Hepatocyte (in vitro differentiated cells): ENCODE measurements at regions not wholly inside any gene's neighbourhood (a gene's known extent, or its start where the extent isn't known, plus 50 kb on each side); places are given as distances from the start of the nearest gene placed in this dataset.

Experiments
- DNase-seq: peaks from one replicate; pipeline ENCODE4 v3.0.0-alpha.2; 2016; ENCODE audit warnings: low spot score
- H2AFZ ChIP-seq: fragments of 200-600 bp; sonication (generic); 2 replicates; pipeline ENCODE4 v1.6.0; 2016; ENCODE audit warnings: antibody characterized with exemption, mild to moderate bottlenecking
- H3K27ac ChIP-seq: fragments of 200-600 bp; sonication (generic); 2 replicates; pipeline ENCODE4 v1.5.1; 2016; ENCODE audit warnings: mild to moderate bottlenecking
- H3K27me3 ChIP-seq: fragments of 200-600 bp; sonication (generic); 2 replicates; pipeline ENCODE4 v1.6.1; 2016
- H3K36me3 ChIP-seq: fragments of 200-600 bp; sonication (generic); replicated peaks from 2 replicates; pipeline ENCODE4 v1.5.1; 2016; ENCODE audit warnings: low read depth; ENCODE audit not compliant: insufficient read depth
- H3K4me1 ChIP-seq: fragments of 200-600 bp; sonication (generic); 2 replicates; pipeline ENCODE4 v1.5.1; 2016; ENCODE audit warnings: mild to moderate bottlenecking, moderate library complexity; ENCODE audit not compliant: insufficient read depth
- H3K4me2 ChIP-seq: fragments of 200-600 bp; sonication (generic); 2 replicates; pipeline ENCODE4 v1.6.0; 2016
- H3K4me3 ChIP-seq: fragments of 200-600 bp; sonication (generic); 2 replicates; pipeline ENCODE4 v1.5.1; 2016; ENCODE audit warnings: mild to moderate bottlenecking
- H3K79me2 ChIP-seq: fragments of 200-600 bp; sonication (generic); 2 replicates; pipeline ENCODE4 v1.6.0; 2017; ENCODE audit warnings: mild to moderate bottlenecking
- H3K9me2 ChIP-seq: fragments of 200-600 bp; sonication (generic); replicated peaks from 2 replicates; pipeline ENCODE4 v1.6.0; 2017; ENCODE audit warnings: mild to moderate bottlenecking; ENCODE audit not compliant: insufficient read depth
- H3K9me3 ChIP-seq: fragments of 200-600 bp; sonication (generic); 2 replicates; pipeline ENCODE4 v1.5.1; 2016; ENCODE audit warnings: low read depth, mild to moderate bottlenecking
- H4K20me1 ChIP-seq: fragments of 200-600 bp; sonication (generic); 2 replicates; pipeline ENCODE4 v1.6.0; 2016; ENCODE audit warnings: mild to moderate bottlenecking; ENCODE audit not compliant: insufficient read depth, poor library complexity, severe bottlenecking
- EZH2 ChIP-seq: fragments of 200-600 bp; sonication (generic); IDR thresholded peaks from 2 replicates; pipeline ENCODE4 v1.6.1; 2016; ENCODE audit warnings: antibody characterized with exemption, mild to moderate bottlenecking, borderline replicate concordance
- EZH2phosphoT487 ChIP-seq: fragments of 200-600 bp; sonication (generic); IDR thresholded peaks from one replicate; pipeline ENCODE4 v1.6.1; 2018; ENCODE audit warnings: antibody characterized with exemption, mild to moderate bottlenecking, low read depth, moderate library complexity; ENCODE audit not compliant: unreplicated experiment, severe bottlenecking
- WGBS: methylation state at CpG from one replicate; pipeline ENCODE4 v1.1.6; 2016; ENCODE audit warnings: low lambda C conversion rate; ENCODE audit errors: missing lambda C conversion rate; 5-methylcytosine and 5-hydroxymethylcytosine counted together
- TF ChIP-seq, protein P1 (sequence below): fragments of 200-600 bp; sonication (generic); IDR thresholded peaks from 2 replicates; pipeline ENCODE4 v1.5.1; 2016; ENCODE audit warnings: antibody characterized with exemption, mild to moderate bottlenecking; ENCODE audit not compliant: poor library complexity

DNA sequence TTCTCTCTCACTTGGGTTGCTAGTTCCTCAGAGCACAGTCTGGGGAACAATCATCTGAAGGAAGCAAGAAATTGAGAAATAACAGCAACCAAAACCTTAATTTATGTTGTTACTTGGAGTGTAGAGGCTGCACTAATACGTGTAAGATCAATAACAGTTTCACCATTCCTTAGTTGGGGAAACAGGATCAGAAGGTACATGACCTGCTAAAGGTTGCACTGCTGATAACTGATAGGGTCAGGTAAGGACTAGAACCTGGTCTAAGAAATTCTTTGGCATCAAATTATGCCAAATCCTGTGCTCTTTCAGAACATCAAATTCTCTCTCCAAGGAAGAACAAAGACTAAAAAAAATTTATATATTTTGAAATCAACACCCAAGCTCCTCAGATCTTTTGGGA, 278.6 kb upstream of the C9orf72 start:
- Histone ChIP-seq H4K20me1 (no peaks in the 10 kb centered on the region), H3K9me3 (no peaks in the 10 kb centered on the region), H3K4me3 (no peak overlapping the region), H3K79me2 (no peaks in the 10 kb centered on the region), H3K27ac (no peak overlapping the region), H3K36me3 (no peaks in the 10 kb centered on the region), H2AFZ (no peak overlapping the region), H3K4me1 (no peaks in the 10 kb centered on the region), H3K9me2 (no peaks in the 10 kb centered on the region), H3K4me2 (no peak overlapping the region), H3K27me3 (no peaks in the 10 kb centered on the region)
- DNase-seq: no peak
- 81% methylated on average over 1 of the region's 1 CpG for WGBS
- no peak for TF ChIP-seq EZH2phosphoT487
- TF ChIP-seq EZH2: no peak
- TF ChIP-seq, protein P1, sequence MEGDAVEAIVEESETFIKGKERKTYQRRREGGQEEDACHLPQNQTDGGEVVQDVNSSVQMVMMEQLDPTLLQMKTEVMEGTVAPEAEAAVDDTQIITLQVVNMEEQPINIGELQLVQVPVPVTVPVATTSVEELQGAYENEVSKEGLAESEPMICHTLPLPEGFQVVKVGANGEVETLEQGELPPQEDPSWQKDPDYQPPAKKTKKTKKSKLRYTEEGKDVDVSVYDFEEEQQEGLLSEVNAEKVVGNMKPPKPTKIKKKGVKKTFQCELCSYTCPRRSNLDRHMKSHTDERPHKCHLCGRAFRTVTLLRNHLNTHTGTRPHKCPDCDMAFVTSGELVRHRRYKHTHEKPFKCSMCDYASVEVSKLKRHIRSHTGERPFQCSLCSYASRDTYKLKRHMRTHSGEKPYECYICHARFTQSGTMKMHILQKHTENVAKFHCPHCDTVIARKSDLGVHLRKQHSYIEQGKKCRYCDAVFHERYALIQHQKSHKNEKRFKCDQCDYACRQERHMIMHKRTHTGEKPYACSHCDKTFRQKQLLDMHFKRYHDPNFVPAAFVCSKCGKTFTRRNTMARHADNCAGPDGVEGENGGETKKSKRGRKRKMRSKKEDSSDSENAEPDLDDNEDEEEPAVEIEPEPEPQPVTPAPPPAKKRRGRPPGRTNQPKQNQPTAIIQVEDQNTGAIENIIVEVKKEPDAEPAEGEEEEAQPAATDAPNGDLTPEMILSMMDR: no peak

DNA sequence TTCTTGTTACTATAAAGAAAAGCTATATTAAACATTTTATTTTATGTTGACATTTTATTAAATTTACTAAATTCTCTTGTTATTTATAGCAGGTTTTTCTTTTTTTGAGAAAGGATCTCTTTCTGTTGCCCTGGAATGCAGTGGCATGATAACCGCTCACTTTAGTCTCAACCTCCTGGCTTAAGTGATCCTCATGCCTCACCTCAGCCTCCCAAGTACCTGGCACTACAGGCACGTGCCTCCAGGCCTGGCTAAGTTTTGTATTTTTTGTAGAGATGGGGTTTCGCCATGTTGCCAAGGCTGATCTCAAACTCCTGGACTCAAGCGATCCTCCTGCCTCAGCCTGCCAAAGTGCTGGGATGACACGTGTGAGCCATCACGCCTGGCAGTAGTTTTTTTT, 280.2 kb upstream of the C9orf72 start:
- H3K4me3 ChIP-seq: no peak overlapping the region
- no peak overlapping the region for H3K4me2 ChIP-seq
- no peaks in the 10 kb centered on the region for H4K20me1 ChIP-seq
- H3K27me3 ChIP-seq: no peaks in the 10 kb centered on the region
- TF ChIP-seq, protein P1: no peak
- TF ChIP-seq EZH2: no peak
- no peak for TF ChIP-seq EZH2phosphoT487
- no peaks in the 10 kb centered on the region for H3K36me3 ChIP-seq
- no peak overlapping the region for H3K27ac ChIP-seq
- H3K79me2 ChIP-seq: no peaks in the 10 kb centered on the region
- H3K4me1 ChIP-seq: no peaks in the 10 kb centered on the region
- WGBS: 93% methylated on average over 6 of the region's 6 CpGs
- no peaks in the 10 kb centered on the region for H3K9me2 ChIP-seq
- no peak overlapping the region for H2AFZ ChIP-seq
- no peaks in the 10 kb centered on the region for H3K9me3 ChIP-seq
- DNase-seq: no peak

DNA sequence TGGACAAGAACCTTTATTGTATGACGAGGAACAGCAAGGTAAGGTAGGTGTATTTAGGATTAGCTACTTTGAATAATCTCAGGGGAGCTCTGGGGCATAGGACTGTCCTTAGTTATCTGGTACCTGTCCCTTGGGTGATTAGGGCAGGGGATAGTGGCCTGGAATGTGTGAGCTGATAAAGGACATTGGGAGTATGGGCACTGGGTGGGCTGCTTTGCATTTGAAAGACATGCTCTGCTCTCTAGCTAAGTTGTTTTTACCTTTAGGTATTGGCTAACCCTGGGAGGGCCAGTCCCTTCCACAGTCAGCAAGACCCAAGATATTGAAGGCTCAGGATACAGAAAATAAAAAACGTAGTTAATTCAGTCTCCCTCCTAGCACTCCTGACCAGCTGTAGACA, 282.8 kb upstream of the C9orf72 start:
- no peak overlapping the region for H3K4me3 ChIP-seq
- WGBS: 54% methylated on average over 2 of the region's 2 CpGs

DNA sequence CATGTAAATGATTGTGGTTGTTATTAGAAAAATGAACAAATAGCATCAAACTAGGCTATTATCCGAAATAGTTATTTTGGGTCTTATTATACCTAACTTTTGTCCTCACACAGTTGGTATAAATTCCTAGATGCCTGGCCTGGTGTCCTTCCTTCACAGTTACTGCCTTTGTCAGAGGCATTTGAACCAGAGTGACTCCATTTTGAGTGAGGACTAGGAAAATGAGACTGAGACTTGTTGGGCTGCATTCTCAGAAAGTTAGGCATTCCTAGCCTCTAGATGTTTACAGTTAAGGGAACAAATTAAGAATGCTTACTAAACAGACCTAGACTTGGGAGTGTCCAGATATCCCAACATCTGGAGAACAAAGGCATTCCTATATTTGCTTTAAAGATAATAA, 283.5 kb upstream of the C9orf72 start:
- Histone ChIP-seq H3K27ac (no peak overlapping the region), H4K20me1 (no peaks in the 10 kb centered on the region), H2AFZ (no peak overlapping the region), H3K79me2 (no peaks in the 10 kb centered on the region), H3K9me2 (no peaks in the 10 kb centered on the region), H3K4me3 (no peak overlapping the region), H3K9me3 (no peaks in the 10 kb centered on the region), H3K4me1 (no peaks in the 10 kb centered on the region), H3K27me3 (no peaks in the 10 kb centered on the region), H3K36me3 (no peaks in the 10 kb centered on the region), H3K4me2 (no peak overlapping the region)
- no peak for TF ChIP-seq EZH2
- TF ChIP-seq EZH2phosphoT487: no peak
- TF ChIP-seq, protein P1: no peak
- 100% methylated on average over 1 of the region's 1 CpG for WGBS
- DNase-seq: no peak

More for the DNA sequence above, 282.8 kb upstream of the C9orf72 start:
- Histone ChIP-seq H3K9me2 (no peaks in the 10 kb centered on the region), H3K4me2 (no peak overlapping the region), H4K20me1 (no peaks in the 10 kb centered on the region), H2AFZ (no peak overlapping the region), H3K27ac (no peak overlapping the region), H3K79me2 (no peaks in the 10 kb centered on the region), H3K9me3 (no peaks in the 10 kb centered on the region), H3K4me1 (no peaks in the 10 kb centered on the region), H3K27me3 (no peaks in the 10 kb centered on the region), H3K36me3 (no peaks in the 10 kb centered on the region)
- TF ChIP-seq, protein P1: no peak
- TF ChIP-seq EZH2: no peak
- no peak for DNase-seq
